NCI-H2196 (cell line): ENCODE measurements at regions not wholly inside any gene's neighbourhood (a gene's known extent, or its start where the extent isn't known, plus 50 kb on each side); places are given as distances from the start of the nearest gene placed in this dataset.
"Not testable (repeated sequence)": the region's sequence is repeated elsewhere in the genome, so short reads cannot be mapped to it uniquely, and the experiment has no call there.

Experiments
- DNase-seq: peaks from one replicate; lab custom pipeline; 2025; ENCODE audit not compliant: unreplicated experiment; lab: John Stamatoyannopoulos, UW

- no peak for DNase-seq
These were observed 280.6 kb upstream of the SFSWAP start for GRCh38 chr12:131430158-131430742.

GRCh38 chr12:131431126-131431655 is 279.7 kb upstream of the SFSWAP start:
- not testable (repeated sequence) for DNase-seq

- DNase-seq: no peak
These were observed 278.2 kb upstream of the SFSWAP start for GRCh38 chr12:131432532-131433260.

GRCh38 chr12:131434208-131435125 is 276.4 kb upstream of the SFSWAP start:
- no peak for DNase-seq

GRCh38 chr12:131436922-131437705 is 273.8 kb upstream of the SFSWAP start:
- no peak for DNase-seq

GRCh38 chr12:131437706-131438492 is 273.0 kb upstream of the SFSWAP start:
- DNase-seq: no peak

- DNase-seq: not testable (repeated sequence)
These were observed 272.4 kb upstream of the SFSWAP start for GRCh38 chr12:131438493-131438835.

GRCh38 chr12:131438881-131439280 is 272.0 kb upstream of the SFSWAP start:
- no peak for DNase-seq

- DNase-seq: not testable (repeated sequence)
These were observed 271.1 kb upstream of the SFSWAP start for GRCh38 chr12:131439752-131440151.

GRCh38 chr12:131440209-131441059 is 270.5 kb upstream of the SFSWAP start:
- DNase-seq: not testable (repeated sequence)

- no peak for DNase-seq
These were observed 269.9 kb upstream of the SFSWAP start for GRCh38 chr12:131441060-131441396.

- DNase-seq: no peak
These were observed 269.1 kb upstream of the SFSWAP start for GRCh38 chr12:131441638-131442336.

- no peak for DNase-seq
These were observed 268.5 kb upstream of the SFSWAP start for GRCh38 chr12:131442337-131442918.

- no peak for DNase-seq
These were observed 267.6 kb upstream of the SFSWAP start for GRCh38 chr12:131443019-131444000.

GRCh38 chr12:131444220-131445164 is 266.4 kb upstream of the SFSWAP start:
- DNase-seq: no peak
